ENCODE measurements at regions not wholly inside any gene's neighbourhood (a gene's known extent, or its start where the extent isn't known, plus 50 kb on each side); places are given as distances from the start of the nearest gene placed in this dataset.

GRCh38 chr10:10873915-10874314, 143.8 kb upstream of the CELF2 start:
- no peak for DNase-seq (ENCODE audit: low read depth in 1 of 2, low spot score in 1 of 2)

GRCh38 chr10:10878963-10879362, 138.7 kb upstream of the CELF2 start:
- DNase-seq (ENCODE audit: low read depth in 1 of 2, low spot score in 1 of 2): no peak

GRCh38 chr10:10881117-10881813, 136.4 kb upstream of the CELF2 start:
- no peak for DNase-seq (ENCODE audit: low read depth in 1 of 2, low spot score in 1 of 2)

GRCh38 chr10:10883737-10884136, 133.9 kb upstream of the CELF2 start:
- no peak for DNase-seq (ENCODE audit: low read depth in 1 of 2, low spot score in 1 of 2)

- no peak for DNase-seq (ENCODE audit: low read depth in 1 of 2, low spot score in 1 of 2)
Measured at GRCh38 chr10:10886861-10887531, 130.7 kb upstream of the CELF2 start.

- DNase-seq (ENCODE audit: low read depth in 1 of 2, low spot score in 1 of 2): no peak
Measured at GRCh38 chr10:10891124-10892082, 126.3 kb upstream of the CELF2 start.

GRCh38 chr10:10892290-10892875, 125.3 kb upstream of the CELF2 start:
- no peak for DNase-seq (ENCODE audit: low read depth in 1 of 2, low spot score in 1 of 2)

- no peak for DNase-seq (ENCODE audit: low read depth in 1 of 2, low spot score in 1 of 2)
Measured at GRCh38 chr10:10897400-10897799, 120.3 kb upstream of the CELF2 start.

- DNase-seq (ENCODE audit: low read depth in 1 of 2, low spot score in 1 of 2): no peak
Measured at GRCh38 chr10:10901906-10902305, 115.8 kb upstream of the CELF2 start.

- DNase-seq (ENCODE audit: low read depth in 1 of 2, low spot score in 1 of 2): no peak
Measured at GRCh38 chr10:10902951-10903350, 114.7 kb upstream of the CELF2 start.

GRCh38 chr10:10903620-10904019, 114.1 kb upstream of the CELF2 start:
- DNase-seq (ENCODE audit: low read depth in 1 of 2, low spot score in 1 of 2): no peak

- no peak for DNase-seq (ENCODE audit: low read depth in 1 of 2, low spot score in 1 of 2)
Measured at GRCh38 chr10:10910634-10911033, 107.0 kb upstream of the CELF2 start.

- no peak for DNase-seq (ENCODE audit: low read depth in 1 of 2, low spot score in 1 of 2)
Measured at GRCh38 chr10:10911035-10911434, 106.6 kb upstream of the CELF2 start.

GRCh38 chr10:10911471-10911921, 106.2 kb upstream of the CELF2 start:
- no peak for DNase-seq (ENCODE audit: low read depth in 1 of 2, low spot score in 1 of 2)

- DNase-seq (ENCODE audit: low read depth in 1 of 2, low spot score in 1 of 2): no peak
Measured at GRCh38 chr10:10914144-10914543, 103.5 kb upstream of the CELF2 start.

- DNase-seq (ENCODE audit: low read depth in 1 of 2, low spot score in 1 of 2): no peak
Measured at GRCh38 chr10:10915215-10915614, 102.5 kb upstream of the CELF2 start.

- no peak for DNase-seq (ENCODE audit: low read depth in 1 of 2, low spot score in 1 of 2)
Measured at GRCh38 chr10:10917031-10917430, 100.6 kb upstream of the CELF2 start.

GRCh38 chr10:10919976-10920375, 97.7 kb upstream of the CELF2 start:
- no peak for DNase-seq (ENCODE audit: low read depth in 1 of 2, low spot score in 1 of 2)

- no peak for DNase-seq (ENCODE audit: low read depth in 1 of 2, low spot score in 1 of 2)
Measured at GRCh38 chr10:10921826-10922461, 95.7 kb upstream of the CELF2 start.

- DNase-seq (ENCODE audit: low read depth in 1 of 2, low spot score in 1 of 2): no peak
Measured at GRCh38 chr10:10923029-10923651, 94.5 kb upstream of the CELF2 start.
